Neural progenitor cell (in vitro differentiated cells): ENCODE measurements at regions not wholly inside any gene's neighbourhood (a gene's known extent, or its start where the extent isn't known, plus 50 kb on each side); places are given as distances from the start of the nearest gene placed in this dataset.

Experiments used
- EZH2phosphoT487 ChIP-seq: fragments of 200-600 bp; sonication (generic); IDR thresholded peaks from 2 replicates; pipeline ENCODE4 v1.6.1; 2017; ENCODE audit warnings: antibody characterized with exemption
- TF ChIP-seq, protein P1 (sequence below): fragments of 200-600 bp; sonication (generic); IDR thresholded peaks from 2 replicates; pipeline ENCODE4 v1.5.1; 2017; ENCODE audit warnings: antibody characterized with exemption, mild to moderate bottlenecking

DNA sequence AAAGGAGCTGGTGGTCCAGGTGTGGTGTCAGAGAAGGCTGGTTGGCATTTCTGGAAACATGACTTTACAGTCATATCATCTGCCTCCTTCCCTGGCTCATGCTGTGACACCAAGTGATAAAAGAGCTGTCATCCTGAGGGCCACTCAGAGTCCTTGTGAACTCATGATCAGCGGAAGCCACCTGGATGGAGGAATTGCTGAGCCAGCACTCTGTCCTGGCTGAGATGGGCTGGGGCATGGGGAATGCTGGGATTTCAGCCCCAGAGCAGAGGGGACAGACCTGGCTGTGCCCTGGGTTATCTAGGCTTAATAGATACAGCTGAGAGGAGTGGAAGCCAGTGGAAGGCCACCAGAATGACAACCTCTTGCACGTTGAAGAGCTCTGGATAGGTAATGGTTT, 214.3 kb downstream of the DHX35 start:
- TF ChIP-seq, protein P1, sequence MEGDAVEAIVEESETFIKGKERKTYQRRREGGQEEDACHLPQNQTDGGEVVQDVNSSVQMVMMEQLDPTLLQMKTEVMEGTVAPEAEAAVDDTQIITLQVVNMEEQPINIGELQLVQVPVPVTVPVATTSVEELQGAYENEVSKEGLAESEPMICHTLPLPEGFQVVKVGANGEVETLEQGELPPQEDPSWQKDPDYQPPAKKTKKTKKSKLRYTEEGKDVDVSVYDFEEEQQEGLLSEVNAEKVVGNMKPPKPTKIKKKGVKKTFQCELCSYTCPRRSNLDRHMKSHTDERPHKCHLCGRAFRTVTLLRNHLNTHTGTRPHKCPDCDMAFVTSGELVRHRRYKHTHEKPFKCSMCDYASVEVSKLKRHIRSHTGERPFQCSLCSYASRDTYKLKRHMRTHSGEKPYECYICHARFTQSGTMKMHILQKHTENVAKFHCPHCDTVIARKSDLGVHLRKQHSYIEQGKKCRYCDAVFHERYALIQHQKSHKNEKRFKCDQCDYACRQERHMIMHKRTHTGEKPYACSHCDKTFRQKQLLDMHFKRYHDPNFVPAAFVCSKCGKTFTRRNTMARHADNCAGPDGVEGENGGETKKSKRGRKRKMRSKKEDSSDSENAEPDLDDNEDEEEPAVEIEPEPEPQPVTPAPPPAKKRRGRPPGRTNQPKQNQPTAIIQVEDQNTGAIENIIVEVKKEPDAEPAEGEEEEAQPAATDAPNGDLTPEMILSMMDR, result no peak
- TF ChIP-seq EZH2phosphoT487, result no peak
